ENCODE measurements at regions not wholly inside any gene's neighbourhood (a gene's known extent, or its start where the extent isn't known, plus 50 kb on each side); places are given as distances from the start of the nearest gene placed in this dataset.

DNA sequence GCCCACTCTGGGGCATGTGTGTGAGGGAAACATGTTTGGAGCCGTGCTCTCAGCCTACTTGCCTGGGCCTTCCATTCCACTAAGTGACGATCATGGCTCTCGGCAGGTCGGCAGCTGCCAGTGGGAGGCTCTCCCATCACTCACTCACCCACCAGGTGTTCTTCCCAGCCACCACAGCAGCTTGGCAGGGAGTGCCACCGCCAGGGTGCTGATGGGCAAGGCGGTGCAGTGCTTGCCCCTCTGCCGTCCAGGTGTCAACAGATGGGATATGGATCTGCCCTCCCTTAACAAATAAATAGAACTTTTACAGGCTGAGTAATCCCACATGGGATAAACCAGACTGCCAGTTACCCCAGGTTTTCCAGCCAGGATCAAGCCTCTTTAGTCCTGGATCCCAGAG is 205.5 kb upstream of the TMEM45B start:
- Mint-ChIP-seq H3K4me1 (peaks cover 11% of the 10 kb centered on the region), H3K27ac (no peak overlapping the region), H3K9me3 (no peaks in the 10 kb centered on the region), H3K4me3 (no peak overlapping the region), H3K36me3 (ENCODE audit: low read depth) (no peaks in the 10 kb centered on the region), H3K27me3 (ENCODE audit: insufficient read depth) (peaks cover 6% of the 10 kb centered on the region)
- no peaks in the 10 kb centered on the region for H3K36me3 ChIP-seq (ENCODE audit: control insufficient read depth, insufficient read depth, low read length)
- H3K9ac ChIP-seq (ENCODE audit: extremely low read depth, low read length, poor library complexity, severe bottlenecking) = no peak overlapping the region
- DNase-seq = no peak
- H3K27me3 ChIP-seq (ENCODE audit: control insufficient read depth, insufficient read depth, low read length, poor library complexity, severe bottlenecking) = no peaks in the 10 kb centered on the region
- 97 to 100% methylated on average over 2 to 7 of the region's 7 CpGs for WGBS, 2 experiments (ENCODE audit: insufficient coverage in 1 of 2, insufficient read length in 1 of 2)
- TF ChIP-seq, protein P1, sequence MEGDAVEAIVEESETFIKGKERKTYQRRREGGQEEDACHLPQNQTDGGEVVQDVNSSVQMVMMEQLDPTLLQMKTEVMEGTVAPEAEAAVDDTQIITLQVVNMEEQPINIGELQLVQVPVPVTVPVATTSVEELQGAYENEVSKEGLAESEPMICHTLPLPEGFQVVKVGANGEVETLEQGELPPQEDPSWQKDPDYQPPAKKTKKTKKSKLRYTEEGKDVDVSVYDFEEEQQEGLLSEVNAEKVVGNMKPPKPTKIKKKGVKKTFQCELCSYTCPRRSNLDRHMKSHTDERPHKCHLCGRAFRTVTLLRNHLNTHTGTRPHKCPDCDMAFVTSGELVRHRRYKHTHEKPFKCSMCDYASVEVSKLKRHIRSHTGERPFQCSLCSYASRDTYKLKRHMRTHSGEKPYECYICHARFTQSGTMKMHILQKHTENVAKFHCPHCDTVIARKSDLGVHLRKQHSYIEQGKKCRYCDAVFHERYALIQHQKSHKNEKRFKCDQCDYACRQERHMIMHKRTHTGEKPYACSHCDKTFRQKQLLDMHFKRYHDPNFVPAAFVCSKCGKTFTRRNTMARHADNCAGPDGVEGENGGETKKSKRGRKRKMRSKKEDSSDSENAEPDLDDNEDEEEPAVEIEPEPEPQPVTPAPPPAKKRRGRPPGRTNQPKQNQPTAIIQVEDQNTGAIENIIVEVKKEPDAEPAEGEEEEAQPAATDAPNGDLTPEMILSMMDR (conservative IDR thresholded peaks at IDR 0.05) = no peak
- no peaks in the 10 kb centered on the region for H3K9me3 ChIP-seq (ENCODE audit: control insufficient read depth, low read length)
- H3K27ac ChIP-seq (ENCODE audit: low read depth, low read length) = no peak overlapping the region
- H3K4me1 ChIP-seq (ENCODE audit: control insufficient read depth, insufficient read depth, low read length) = no peaks in the 10 kb centered on the region
- H3K4me3 ChIP-seq (ENCODE audit: low read length) = no peak overlapping the region

- Histone ChIP-seq H3K36me3 (ENCODE audit: control insufficient read depth, insufficient read depth, low read length) (no peaks in the 10 kb centered on the region), H3K4me1 (ENCODE audit: control insufficient read depth, insufficient read depth, low read length) (no peaks in the 10 kb centered on the region), H3K27me3 (ENCODE audit: control insufficient read depth, insufficient read depth, low read length, poor library complexity, severe bottlenecking) (no peaks in the 10 kb centered on the region), H3K9me3 (ENCODE audit: control insufficient read depth, low read length) (no peaks in the 10 kb centered on the region), H3K4me3 (ENCODE audit: low read length) (no peak overlapping the region), H3K27ac (ENCODE audit: low read depth, low read length) (no peak overlapping the region), H3K9ac (ENCODE audit: extremely low read depth, low read length, poor library complexity, severe bottlenecking) (no peak overlapping the region)
- no peak overlapping the region for H3K27ac Mint-ChIP-seq
- no peaks in the 10 kb centered on the region for H3K9me3 Mint-ChIP-seq
- H3K4me3 Mint-ChIP-seq = no peak overlapping the region
- peaks cover 11% of the 10 kb centered on the region for H3K4me1 Mint-ChIP-seq
- H3K27me3 Mint-ChIP-seq (ENCODE audit: insufficient read depth) = peaks cover 4% of the 10 kb centered on the region
- no peak for DNase-seq
- TF ChIP-seq, protein P1 (conservative IDR thresholded peaks at IDR 0.05) = no peak
- 94% methylated on average over 5 of the region's 5 CpGs; no CpG with 5 or more reads in 1 of the 2 experiments for WGBS, 2 experiments (ENCODE audit: insufficient coverage in 1 of 2, insufficient read length in 1 of 2)
- H3K36me3 Mint-ChIP-seq (ENCODE audit: low read depth) = no peaks in the 10 kb centered on the region
These were observed 205.1 kb upstream of the TMEM45B start for GRCh38 chr11:129610545-129610944.

- Histone ChIP-seq H3K36me3 (ENCODE audit: control insufficient read depth, insufficient read depth, low read length) (no peaks in the 10 kb centered on the region), H3K4me3 (ENCODE audit: low read length) (no peak overlapping the region), H3K27ac (ENCODE audit: low read depth, low read length) (no peak overlapping the region), H3K9ac (ENCODE audit: extremely low read depth, low read length, poor library complexity, severe bottlenecking) (no peak overlapping the region), H3K9me3 (ENCODE audit: control insufficient read depth, low read length) (no peaks in the 10 kb centered on the region), H3K4me1 (ENCODE audit: control insufficient read depth, insufficient read depth, low read length) (no peaks in the 10 kb centered on the region), H3K27me3 (ENCODE audit: control insufficient read depth, insufficient read depth, low read length, poor library complexity, severe bottlenecking) (no peaks in the 10 kb centered on the region)
- DNase-seq = no peak
- Mint-ChIP-seq H3K9me3 (no peaks in the 10 kb centered on the region), H3K27ac (no peak overlapping the region), H3K4me1 (peaks cover 11% of the 10 kb centered on the region), H3K36me3 (ENCODE audit: low read depth) (no peaks in the 10 kb centered on the region), H3K27me3 (ENCODE audit: insufficient read depth) (peaks cover 2% of the 10 kb centered on the region), H3K4me3 (no peak overlapping the region)
- WGBS, 2 experiments (ENCODE audit: insufficient coverage in 1 of 2, insufficient read length in 1 of 2) = 81 to 89% methylated on average over 11 to 17 of the region's 17 CpGs
- TF ChIP-seq, protein P1 (conservative IDR thresholded peaks at IDR 0.05) = no peak
These were observed 203.8 kb upstream of the TMEM45B start for GRCh38 chr11:129611661-129612446.

All from endodermal cell (in vitro differentiated cells).